ENCODE measurements at regions not wholly inside any gene's neighbourhood (a gene's known extent, or its start where the extent isn't known, plus 50 kb on each side); places are given as distances from the start of the nearest gene placed in this dataset.
"Not testable (repeated sequence)": the region's sequence is repeated elsewhere in the genome, so short reads cannot be mapped to it uniquely, and the experiment has no call there.

DNA sequence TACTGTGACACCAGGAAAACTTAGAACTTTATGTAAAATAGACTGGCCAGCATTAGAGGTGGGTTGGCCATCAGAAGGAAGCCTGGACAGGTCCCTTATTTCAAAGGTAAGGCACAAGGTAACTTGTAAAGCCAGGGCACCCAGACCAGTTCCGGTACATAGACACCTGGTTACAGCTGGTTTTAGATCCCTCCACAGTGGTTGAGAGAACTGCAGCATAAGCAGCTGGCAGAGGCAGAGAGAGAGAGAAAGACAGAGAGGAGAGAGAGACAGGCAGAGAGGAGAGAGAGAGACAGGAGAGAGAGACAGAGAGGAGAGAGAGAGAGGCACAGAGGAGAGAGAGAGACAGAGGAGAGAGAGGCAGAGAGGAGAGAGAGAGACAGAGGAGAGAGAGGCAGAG lies 116.0 kb upstream of the PGR start:
- not testable (repeated sequence) for H3K4me2 ChIP-seq; H3K4me1 Mint-ChIP-seq; H3K27me3 Mint-ChIP-seq (ENCODE audit: insufficient read depth, low read depth, poor library complexity); H3K27ac Mint-ChIP-seq; H3K36me3 ChIP-seq (ENCODE audit: insufficient read depth); H3K4me3 ChIP-seq; H3K4me1 ChIP-seq (ENCODE audit: insufficient read depth); H3K9me2 ChIP-seq (ENCODE audit: insufficient read depth); ATAC-seq; H4K20me1 ChIP-seq (replicated peaks; ENCODE audit: insufficient read depth); H3K27ac ChIP-seq (ENCODE audit: low read depth); DNase-seq (ENCODE audit: low spot score); H2AFZ ChIP-seq; H3K36me3 Mint-ChIP-seq (ENCODE audit: low read depth); H3K27me3 ChIP-seq (ENCODE audit: insufficient read depth); H3K79me2 ChIP-seq (replicated peaks; ENCODE audit: insufficient read depth); H3K4me3 Mint-ChIP-seq; H3F3A ChIP-seq (replicated peaks; ENCODE audit: low read depth)
- H3K9me3 Mint-ChIP-seq: peaks cover 18% of the 10 kb centered on the region

DNA sequence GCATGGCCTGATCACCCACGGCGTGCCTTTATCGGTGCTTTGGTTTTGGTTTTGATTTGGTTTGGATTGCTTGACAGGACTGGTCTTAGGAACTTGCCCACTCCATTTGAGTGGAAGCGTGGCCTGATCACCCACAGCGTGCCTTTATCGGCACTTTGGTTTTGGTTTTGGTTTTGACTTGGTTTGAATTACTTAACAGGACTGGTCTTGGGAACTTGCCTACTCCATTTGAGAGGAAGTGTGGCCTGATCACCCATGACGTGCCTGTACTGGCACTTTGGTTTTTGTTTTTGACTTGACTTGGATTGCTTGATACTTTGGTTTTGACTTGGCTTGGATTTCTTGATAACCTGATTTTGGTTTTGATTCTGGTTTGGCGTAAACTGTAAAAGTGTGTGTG lies 115.5 kb upstream of the PGR start:
- H3K27ac Mint-ChIP-seq; H3K79me2 ChIP-seq (replicated peaks; ENCODE audit: insufficient read depth); H3K27ac ChIP-seq (ENCODE audit: low read depth); H3K4me1 ChIP-seq (ENCODE audit: insufficient read depth); H4K20me1 ChIP-seq (replicated peaks; ENCODE audit: insufficient read depth); H3K27me3 ChIP-seq (ENCODE audit: insufficient read depth); H2AFZ ChIP-seq; H3K4me1 Mint-ChIP-seq; DNase-seq (ENCODE audit: low spot score); H3F3A ChIP-seq (replicated peaks; ENCODE audit: low read depth); H3K27me3 Mint-ChIP-seq (ENCODE audit: insufficient read depth, low read depth, poor library complexity); H3K36me3 ChIP-seq (ENCODE audit: insufficient read depth); H3K36me3 Mint-ChIP-seq (ENCODE audit: low read depth); ATAC-seq; H3K9me2 ChIP-seq (ENCODE audit: insufficient read depth); H3K4me2 ChIP-seq; H3K4me3 ChIP-seq; H3K4me3 Mint-ChIP-seq: not testable (repeated sequence)
- peaks cover 23% of the 10 kb centered on the region for H3K9me3 Mint-ChIP-seq

DNA sequence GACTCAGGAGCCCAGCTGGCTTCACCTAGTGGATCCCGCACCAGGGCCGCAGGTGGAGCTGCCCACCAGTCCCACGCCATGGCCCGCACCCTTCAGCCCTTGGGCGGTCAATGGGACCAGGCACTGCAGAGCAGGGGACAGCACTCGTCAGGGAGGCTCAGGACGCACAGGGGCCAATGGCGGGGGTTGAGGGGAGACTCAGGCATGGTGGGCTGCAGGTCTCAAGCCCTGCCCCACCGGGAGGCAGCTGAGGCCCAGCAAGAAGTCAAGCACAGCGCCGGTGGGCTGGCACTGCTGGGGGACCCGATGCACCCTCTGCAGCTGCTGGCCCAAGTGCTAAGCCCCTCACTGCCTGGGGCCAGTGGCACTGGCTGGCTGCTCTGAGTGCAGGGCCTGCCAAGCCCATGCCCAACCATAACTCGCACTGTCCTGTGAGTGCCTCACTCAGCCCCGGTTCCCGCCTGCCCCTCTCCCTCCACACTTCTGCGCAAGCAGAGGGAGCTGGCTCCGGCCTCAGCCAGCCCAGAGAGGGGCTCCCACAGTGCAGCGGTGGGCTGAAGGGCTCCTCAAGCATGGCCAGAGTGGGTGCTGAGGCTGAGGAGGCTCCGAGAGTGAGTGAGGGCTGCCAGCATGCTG lies 111.7 kb upstream of the PGR start:
- no peaks in the 10 kb centered on the region for H3F3A ChIP-seq (replicated peaks; ENCODE audit: low read depth)
- DNase-seq (ENCODE audit: low spot score): no peak
- H2AFZ ChIP-seq: no peak overlapping the region
- H3K27me3 ChIP-seq (ENCODE audit: insufficient read depth): no peaks in the 10 kb centered on the region
- no peak overlapping the region for H3K27ac Mint-ChIP-seq
- ATAC-seq: no peak
- no peaks in the 10 kb centered on the region for H3K4me1 Mint-ChIP-seq
- no peak overlapping the region for H3K4me3 ChIP-seq
- TF ChIP-seq, protein P1, sequence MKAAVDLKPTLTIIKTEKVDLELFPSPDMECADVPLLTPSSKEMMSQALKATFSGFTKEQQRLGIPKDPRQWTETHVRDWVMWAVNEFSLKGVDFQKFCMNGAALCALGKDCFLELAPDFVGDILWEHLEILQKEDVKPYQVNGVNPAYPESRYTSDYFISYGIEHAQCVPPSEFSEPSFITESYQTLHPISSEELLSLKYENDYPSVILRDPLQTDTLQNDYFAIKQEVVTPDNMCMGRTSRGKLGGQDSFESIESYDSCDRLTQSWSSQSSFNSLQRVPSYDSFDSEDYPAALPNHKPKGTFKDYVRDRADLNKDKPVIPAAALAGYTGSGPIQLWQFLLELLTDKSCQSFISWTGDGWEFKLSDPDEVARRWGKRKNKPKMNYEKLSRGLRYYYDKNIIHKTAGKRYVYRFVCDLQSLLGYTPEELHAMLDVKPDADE (IDR thresholded peaks at IDR 0.05): no peak
- TF ChIP-seq POLR2AphosphoS5 (IDR thresholded peaks at IDR 0.05; ENCODE audit: low read depth) (no peak), CREB1 (CRISPR knock-in tag; IDR thresholded peaks at IDR 0.05; ENCODE audit: low read depth) (no peak)
- TF ChIP-seq, protein P2, sequence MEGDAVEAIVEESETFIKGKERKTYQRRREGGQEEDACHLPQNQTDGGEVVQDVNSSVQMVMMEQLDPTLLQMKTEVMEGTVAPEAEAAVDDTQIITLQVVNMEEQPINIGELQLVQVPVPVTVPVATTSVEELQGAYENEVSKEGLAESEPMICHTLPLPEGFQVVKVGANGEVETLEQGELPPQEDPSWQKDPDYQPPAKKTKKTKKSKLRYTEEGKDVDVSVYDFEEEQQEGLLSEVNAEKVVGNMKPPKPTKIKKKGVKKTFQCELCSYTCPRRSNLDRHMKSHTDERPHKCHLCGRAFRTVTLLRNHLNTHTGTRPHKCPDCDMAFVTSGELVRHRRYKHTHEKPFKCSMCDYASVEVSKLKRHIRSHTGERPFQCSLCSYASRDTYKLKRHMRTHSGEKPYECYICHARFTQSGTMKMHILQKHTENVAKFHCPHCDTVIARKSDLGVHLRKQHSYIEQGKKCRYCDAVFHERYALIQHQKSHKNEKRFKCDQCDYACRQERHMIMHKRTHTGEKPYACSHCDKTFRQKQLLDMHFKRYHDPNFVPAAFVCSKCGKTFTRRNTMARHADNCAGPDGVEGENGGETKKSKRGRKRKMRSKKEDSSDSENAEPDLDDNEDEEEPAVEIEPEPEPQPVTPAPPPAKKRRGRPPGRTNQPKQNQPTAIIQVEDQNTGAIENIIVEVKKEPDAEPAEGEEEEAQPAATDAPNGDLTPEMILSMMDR (conservative IDR thresholded peaks at IDR 0.05; ENCODE audit: low read depth in 2 of 2): no peak
- H3K9me2 ChIP-seq (ENCODE audit: insufficient read depth): no peaks in the 10 kb centered on the region
- H3K27ac ChIP-seq (ENCODE audit: low read depth): no peak overlapping the region
- peaks cover 7% of the 10 kb centered on the region for H3K27me3 Mint-ChIP-seq (ENCODE audit: insufficient read depth, low read depth, poor library complexity)
- no peaks in the 10 kb centered on the region for H3K79me2 ChIP-seq (replicated peaks; ENCODE audit: insufficient read depth)
- H3K9me3 Mint-ChIP-seq: peaks cover 36% of the 10 kb centered on the region
- H3K36me3 ChIP-seq (ENCODE audit: insufficient read depth): peaks cover 4% of the 10 kb centered on the region; the same call in 1 of the 2 replicates
- H3K4me3 Mint-ChIP-seq: no peak overlapping the region
- H3K36me3 Mint-ChIP-seq (ENCODE audit: low read depth): peaks cover 8% of the 10 kb centered on the region; the same call in 1 of the 3 replicates
- H3K4me2 ChIP-seq: no peak overlapping the region
- H3K4me1 ChIP-seq (ENCODE audit: insufficient read depth): no peaks in the 10 kb centered on the region
- no peaks in the 10 kb centered on the region for H4K20me1 ChIP-seq (replicated peaks; ENCODE audit: insufficient read depth)

DNA sequence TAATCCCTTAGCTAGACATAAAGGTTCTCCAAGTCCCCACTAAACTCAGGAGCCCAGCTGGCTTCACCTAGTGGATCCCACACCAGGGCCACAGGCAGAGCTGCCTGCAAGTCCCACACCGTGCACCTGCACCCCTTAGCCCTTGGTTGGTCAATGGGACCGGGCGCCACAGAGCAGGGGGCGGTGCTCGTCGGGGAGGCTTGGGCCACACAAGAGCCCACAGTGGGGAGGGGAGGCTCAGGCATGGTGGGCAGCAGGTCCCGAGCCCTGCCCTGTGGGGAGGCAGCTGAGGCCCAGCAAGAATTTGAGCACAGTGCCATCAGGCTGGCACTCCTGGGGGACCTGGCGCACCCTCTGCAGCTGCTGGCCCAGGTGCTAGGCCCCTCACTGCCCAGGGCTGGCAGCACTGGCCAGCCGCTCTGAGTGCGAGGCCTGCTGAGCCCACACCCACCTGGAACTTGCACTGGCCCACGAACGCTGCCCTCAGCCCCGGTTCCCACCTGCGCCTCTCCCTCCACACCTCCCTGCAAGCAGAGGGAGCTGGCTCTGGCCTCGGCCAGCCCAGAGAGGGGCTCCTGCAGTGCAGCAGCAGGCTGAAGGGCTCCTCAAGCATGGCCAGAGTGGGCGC lies 101.7 kb upstream of the PGR start:
- H2AFZ ChIP-seq; H3K4me2 ChIP-seq; H3K4me1 ChIP-seq (ENCODE audit: insufficient read depth); H3F3A ChIP-seq (replicated peaks; ENCODE audit: low read depth); H3K27ac ChIP-seq (ENCODE audit: low read depth); ATAC-seq; H3K36me3 ChIP-seq (ENCODE audit: insufficient read depth); DNase-seq (ENCODE audit: low spot score); H3K4me3 ChIP-seq; H3K27ac Mint-ChIP-seq; H3K27me3 Mint-ChIP-seq (ENCODE audit: insufficient read depth, low read depth, poor library complexity); H3K9me2 ChIP-seq (ENCODE audit: insufficient read depth); H3K4me1 Mint-ChIP-seq; H3K27me3 ChIP-seq (ENCODE audit: insufficient read depth); H4K20me1 ChIP-seq (replicated peaks; ENCODE audit: insufficient read depth); H3K79me2 ChIP-seq (replicated peaks; ENCODE audit: insufficient read depth); H3K4me3 Mint-ChIP-seq: not testable (repeated sequence)
- H3K36me3 Mint-ChIP-seq (ENCODE audit: low read depth): peaks cover 21% of the 10 kb centered on the region
- H3K9me3 Mint-ChIP-seq: peaks cover 54% of the 10 kb centered on the region

Measured in GM23338 (cell line).